ENCODE measurements at regions not wholly inside any gene's neighbourhood (a gene's known extent, or its start where the extent isn't known, plus 50 kb on each side); places are given as distances from the start of the nearest gene placed in this dataset.

DNA sequence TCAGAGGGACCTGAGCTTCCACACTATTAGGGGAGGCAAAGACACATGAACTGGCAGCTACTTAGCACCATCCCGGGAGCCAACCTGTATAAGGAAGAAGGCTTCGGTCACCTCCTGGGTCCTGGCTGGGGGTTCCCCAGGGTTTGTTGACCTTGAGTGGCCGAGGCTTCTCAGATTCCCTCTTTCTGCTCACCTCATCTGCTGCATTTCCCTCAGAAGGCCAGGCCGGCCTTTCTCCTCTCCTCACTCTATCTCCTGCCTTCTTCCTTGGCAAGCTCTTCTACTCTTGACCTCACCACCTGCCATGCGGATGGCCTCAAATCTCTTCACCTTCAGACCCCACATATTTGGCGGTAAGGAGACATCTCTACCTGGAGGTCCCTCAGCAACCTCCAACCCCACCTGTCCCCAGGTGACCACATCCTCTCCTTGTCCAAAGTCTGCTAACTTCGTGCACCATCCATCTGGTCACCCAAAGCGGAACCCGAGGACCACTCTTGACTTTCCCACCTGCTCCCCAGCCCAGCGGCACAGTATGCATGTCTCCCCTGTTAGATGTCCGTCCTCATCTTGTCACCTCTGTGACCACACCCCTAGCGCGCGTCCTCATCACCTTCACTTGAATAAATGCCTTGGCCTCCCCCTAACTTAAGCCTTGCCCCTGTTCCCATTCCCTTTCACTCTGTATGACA, 133.8 kb upstream of the UNC5B start:
- H3K4me3 ChIP-seq (ENCODE audit: low read depth, low read length), result no peak overlapping the region
- TF ChIP-seq CTCF (IDR thresholded peaks at IDR 0.05; ENCODE audit: low read depth, low read length, missing control alignments), result no peak
- no peak for DNase-seq (ENCODE audit: low read depth)

GRCh38 chr10:71079761-71080380, 132.5 kb upstream of the UNC5B start:
- no peak for DNase-seq (ENCODE audit: low read depth)

DNA sequence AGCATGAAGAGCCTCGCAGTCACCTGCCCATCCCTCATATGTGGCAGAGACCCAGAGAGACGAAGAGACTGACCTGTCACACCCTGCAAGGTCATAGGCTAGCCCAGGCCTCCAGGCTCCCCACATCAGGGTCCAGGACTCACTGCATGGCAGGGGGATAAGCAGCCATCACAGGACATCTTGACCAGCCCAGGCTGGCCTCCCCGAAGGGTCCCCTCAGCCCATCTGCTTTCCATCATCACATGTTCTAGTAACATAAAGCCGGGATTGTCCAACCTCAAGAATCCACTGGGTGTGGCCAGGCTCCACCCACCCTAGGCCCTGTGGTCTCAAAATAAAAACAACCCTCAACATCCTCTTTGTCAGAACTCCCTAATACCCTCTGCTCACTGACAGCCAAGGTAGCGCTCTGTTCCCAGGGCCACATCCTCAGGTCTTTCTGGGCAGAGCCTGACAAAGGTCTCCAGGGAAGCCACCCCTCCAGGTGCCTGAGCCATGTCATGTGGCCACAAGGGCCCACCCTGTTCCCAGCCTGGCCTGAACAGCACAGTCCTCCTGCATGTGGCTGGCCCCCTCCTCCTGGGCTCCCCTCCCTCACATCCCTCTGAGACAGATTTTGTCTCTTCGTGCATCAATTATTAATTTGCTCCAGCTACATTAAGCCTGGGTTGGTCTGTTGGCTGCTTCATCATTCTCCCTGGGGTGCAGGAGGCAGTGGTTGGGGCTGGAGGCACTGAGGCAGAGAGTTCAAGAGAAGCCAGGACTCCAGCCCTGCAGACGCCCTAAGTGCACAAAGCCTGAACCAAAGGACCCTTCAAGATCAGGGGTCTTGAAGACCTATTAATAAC, 131.8 kb upstream of the UNC5B start:
- TF ChIP-seq CTCF (IDR thresholded peaks at IDR 0.05; ENCODE audit: low read depth, low read length, missing control alignments), result no peak
- no peak overlapping the region for H3K4me3 ChIP-seq (ENCODE audit: low read depth, low read length)
- no peak for DNase-seq (ENCODE audit: low read depth)

More at GRCh38 chr10:71079761-71080380, 132.5 kb upstream of the UNC5B start:
- H3K4me3 ChIP-seq (ENCODE audit: low read depth, low read length), result no peak overlapping the region
- TF ChIP-seq CTCF (IDR thresholded peaks at IDR 0.05; ENCODE audit: low read depth, low read length, missing control alignments), result no peak

DNA sequence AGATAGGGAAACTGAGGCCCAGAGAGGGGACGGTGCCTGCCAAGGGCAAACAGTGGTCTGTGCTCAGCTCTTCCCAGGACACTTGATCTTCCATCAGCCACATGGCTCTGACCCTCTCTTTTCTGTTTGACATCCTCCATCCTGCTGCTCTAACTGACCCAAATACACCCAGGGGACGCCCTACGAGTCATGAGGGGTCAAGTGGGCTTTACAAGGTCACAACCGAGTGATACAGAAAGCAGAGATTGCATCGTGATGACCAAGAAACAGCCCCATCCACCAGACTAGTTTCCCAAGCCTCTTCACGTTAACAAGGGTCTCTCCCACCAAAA, 131.2 kb upstream of the UNC5B start:
- no peak overlapping the region for H3K4me3 ChIP-seq (ENCODE audit: low read depth, low read length)
- no peak for TF ChIP-seq CTCF (IDR thresholded peaks at IDR 0.05; ENCODE audit: low read depth, low read length, missing control alignments)
- no peak for DNase-seq (ENCODE audit: low read depth)

- H3K4me3 ChIP-seq (ENCODE audit: low read depth, low read length), result no peak overlapping the region
- no peak for TF ChIP-seq CTCF (IDR thresholded peaks at IDR 0.05; ENCODE audit: low read depth, low read length, missing control alignments)
- no peak for DNase-seq (ENCODE audit: low read depth)
Observed at GRCh38 chr10:71081912-71082311, 130.5 kb upstream of the UNC5B start.

DNA sequence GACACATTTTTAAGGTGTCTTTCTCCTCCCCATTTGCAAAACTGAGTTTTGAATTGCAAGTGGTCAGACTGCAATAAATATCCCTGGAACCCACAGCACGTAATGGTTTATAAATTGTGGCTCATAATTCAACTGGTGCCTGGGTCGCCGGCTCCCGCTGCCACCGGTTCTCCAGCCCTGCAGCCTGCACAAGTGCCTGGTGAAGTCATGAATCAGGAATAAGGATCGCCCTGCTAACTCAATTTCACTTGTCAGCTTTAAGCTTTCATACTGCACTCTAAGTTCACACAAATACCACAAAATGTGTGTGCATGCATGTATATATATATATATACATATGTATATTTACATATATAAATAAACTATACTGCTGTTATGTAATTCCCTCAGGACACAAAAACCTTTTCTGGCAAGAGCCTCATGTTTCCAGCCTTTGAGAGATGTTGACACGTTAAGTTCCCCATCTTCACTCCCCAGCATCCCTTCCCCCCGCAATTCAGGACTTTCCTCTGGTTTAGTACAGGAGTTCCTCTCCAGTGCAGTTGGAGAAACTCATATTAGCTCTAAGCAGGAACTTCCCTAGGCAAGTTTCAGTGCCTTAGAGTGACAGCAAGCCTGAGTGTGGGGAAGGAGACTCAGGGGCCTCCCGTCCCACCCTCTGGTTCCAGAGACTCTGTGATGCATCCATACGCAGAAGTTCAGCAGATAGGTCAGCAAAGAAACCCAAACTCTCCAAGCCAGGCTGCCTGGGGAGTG, 129.2 kb upstream of the UNC5B start:
- DNase-seq (ENCODE audit: low read depth), result no peak
- no peak overlapping the region for H3K4me3 ChIP-seq (ENCODE audit: low read depth, low read length)
- no peak for TF ChIP-seq CTCF (IDR thresholded peaks at IDR 0.05; ENCODE audit: low read depth, low read length, missing control alignments)

Data from GM12864 (cell line).